ENCODE measurements at regions not wholly inside any gene's neighbourhood (a gene's known extent, or its start where the extent isn't known, plus 50 kb on each side); places are given as distances from the start of the nearest gene placed in this dataset.

DNA sequence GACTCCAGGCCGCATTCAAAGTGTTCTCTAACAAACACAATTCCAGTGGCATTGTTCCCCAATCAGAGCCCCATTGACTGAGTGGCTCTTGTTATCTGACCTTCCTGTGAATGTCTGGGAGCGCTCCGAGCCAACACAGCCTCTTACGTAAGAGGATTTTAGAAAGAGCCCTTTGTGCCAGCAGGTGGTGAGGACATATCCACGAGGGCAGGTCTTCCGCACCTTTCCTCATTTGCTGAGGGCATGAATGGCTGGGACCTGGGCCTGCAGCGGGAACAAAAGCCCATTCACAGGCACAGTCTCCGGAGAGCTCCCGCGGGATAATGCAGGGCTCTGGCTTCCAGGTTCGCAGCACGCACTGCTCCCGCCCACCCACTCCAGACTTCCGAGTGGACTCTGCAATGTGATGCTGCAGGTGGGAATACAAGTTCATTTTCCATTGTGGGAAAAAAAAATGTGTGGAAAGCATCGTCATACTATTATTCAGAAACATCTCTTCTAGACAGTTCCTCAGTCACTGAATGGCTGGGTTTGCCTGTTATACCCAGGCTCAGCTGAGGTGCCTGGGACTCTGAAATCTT is 295.0 kb upstream of the IGFBP3 start:
- DNase-seq (ENCODE audit: low read depth, low spot score) = no peak
- no peak overlapping the region for H3K4me3 ChIP-seq (ENCODE audit: low read depth, low read length)
- H3K27me3 ChIP-seq (ENCODE audit: control insufficient read depth, insufficient read depth, low read length) = no peaks in the 10 kb centered on the region
- H3K27ac ChIP-seq (ENCODE audit: low read depth, low read length) = no peak overlapping the region
- TF ChIP-seq, protein P1, sequence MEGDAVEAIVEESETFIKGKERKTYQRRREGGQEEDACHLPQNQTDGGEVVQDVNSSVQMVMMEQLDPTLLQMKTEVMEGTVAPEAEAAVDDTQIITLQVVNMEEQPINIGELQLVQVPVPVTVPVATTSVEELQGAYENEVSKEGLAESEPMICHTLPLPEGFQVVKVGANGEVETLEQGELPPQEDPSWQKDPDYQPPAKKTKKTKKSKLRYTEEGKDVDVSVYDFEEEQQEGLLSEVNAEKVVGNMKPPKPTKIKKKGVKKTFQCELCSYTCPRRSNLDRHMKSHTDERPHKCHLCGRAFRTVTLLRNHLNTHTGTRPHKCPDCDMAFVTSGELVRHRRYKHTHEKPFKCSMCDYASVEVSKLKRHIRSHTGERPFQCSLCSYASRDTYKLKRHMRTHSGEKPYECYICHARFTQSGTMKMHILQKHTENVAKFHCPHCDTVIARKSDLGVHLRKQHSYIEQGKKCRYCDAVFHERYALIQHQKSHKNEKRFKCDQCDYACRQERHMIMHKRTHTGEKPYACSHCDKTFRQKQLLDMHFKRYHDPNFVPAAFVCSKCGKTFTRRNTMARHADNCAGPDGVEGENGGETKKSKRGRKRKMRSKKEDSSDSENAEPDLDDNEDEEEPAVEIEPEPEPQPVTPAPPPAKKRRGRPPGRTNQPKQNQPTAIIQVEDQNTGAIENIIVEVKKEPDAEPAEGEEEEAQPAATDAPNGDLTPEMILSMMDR (IDR thresholded peaks at IDR 0.05; ENCODE audit: low read depth, low read length) = no peak
- H3K9me3 ChIP-seq (ENCODE audit: control insufficient read depth, insufficient read depth, low read length) = no peaks in the 10 kb centered on the region
- POLR2A ChIA-PET = no interaction called here
- CTCF ChIA-PET = no interaction called here

DNA sequence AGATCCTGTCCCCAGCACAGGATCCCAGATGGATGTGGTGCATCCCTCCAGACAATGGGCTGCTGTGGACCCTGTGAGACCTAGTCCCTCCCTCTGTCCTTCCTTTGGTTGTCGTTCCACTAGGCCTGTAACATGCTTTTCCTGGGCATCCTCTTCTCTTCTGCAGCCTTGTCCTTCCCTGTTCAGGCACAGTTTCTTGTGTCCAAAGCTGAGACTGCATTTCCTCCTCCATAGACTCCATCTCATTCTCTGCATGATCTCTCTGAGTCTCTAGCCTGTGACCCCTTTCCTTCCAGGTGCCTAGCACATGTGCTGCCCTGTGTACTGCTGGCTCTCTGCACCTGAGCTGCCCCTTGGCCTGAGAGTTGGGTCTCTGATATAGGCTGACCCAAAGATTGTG is 293.5 kb upstream of the IGFBP3 start:
- DNase-seq (ENCODE audit: low read depth, low spot score) = no peak
- Histone ChIP-seq H3K9me3 (ENCODE audit: control insufficient read depth, insufficient read depth, low read length) (no peaks in the 10 kb centered on the region), H3K27me3 (ENCODE audit: control insufficient read depth, insufficient read depth, low read length) (no peaks in the 10 kb centered on the region), H3K4me3 (ENCODE audit: low read depth, low read length) (no peak overlapping the region), H3K27ac (ENCODE audit: low read depth, low read length) (no peak overlapping the region)
- TF ChIP-seq, protein P1 (IDR thresholded peaks at IDR 0.05; ENCODE audit: low read depth, low read length) = no peak
- CTCF ChIA-PET = no interaction called here
- POLR2A ChIA-PET = no interaction called here

DNA sequence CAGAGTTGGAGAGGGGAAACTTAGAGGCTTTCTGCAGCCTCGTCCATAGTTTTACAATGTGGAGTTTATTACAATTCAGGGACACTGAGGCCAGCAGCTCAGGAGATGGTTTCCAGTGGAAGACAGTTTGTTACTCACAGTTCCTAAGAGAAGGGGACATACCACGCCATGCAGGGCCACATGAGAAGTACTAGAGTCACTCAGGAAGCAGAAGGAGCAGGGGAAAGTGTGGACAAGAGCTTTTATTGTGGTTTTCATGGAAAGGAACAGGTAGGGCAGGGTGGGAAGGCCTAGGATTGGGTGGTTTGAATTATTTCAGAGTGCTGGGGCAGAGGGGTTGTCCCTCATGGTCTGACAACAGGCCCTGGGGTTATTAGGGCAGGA is 292.1 kb upstream of the IGFBP3 start:
- CTCF ChIA-PET = interaction anchor here (0.6 kb wide), 1 partner anchor 22 kb away, joined by 4 read pairs; no protein-coding TSS in a partner anchor

DNA sequence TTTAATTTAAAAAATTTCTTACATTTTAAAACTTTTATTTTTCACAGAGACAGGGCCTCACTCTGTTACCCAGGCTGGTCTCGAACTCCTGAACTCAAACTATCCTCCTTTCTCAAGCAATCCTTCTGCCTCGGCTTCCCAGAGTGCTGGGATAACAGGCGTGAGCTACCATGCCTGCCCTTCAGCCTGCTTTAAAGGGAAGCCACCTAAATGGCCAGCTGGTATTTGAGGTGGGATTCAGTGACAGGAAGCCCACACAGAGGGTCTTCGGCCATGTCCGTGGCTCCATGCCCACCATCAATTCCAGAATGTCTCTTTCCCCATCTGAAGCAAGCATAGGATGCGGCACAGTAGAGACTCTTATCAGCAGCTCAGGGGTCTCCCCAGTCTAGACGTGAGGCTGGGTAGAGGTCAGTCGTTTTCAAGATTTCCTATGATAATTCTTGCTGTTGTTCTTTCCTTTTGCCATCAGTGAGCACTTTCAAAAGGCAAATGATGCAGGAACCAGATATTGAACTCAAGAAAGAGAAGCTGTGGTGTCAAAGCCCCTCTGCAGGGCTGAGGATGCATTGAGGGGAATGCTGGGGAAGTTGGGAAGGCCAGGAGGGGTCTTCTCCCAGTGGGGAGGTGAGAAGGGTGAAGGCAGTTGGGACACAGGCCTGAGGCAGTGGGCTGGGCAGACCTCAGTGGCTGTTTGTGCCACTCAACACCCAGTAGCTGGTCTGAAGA is 291.5 kb upstream of the IGFBP3 start:
- H3K9me3 ChIP-seq (ENCODE audit: control insufficient read depth, insufficient read depth, low read length) = no peaks in the 10 kb centered on the region
- no peaks in the 10 kb centered on the region for H3K27me3 ChIP-seq (ENCODE audit: control insufficient read depth, insufficient read depth, low read length)
- ChIA-PET POLR2A (no interaction called here), CTCF (interaction anchor here (0.6 kb wide), 1 partner anchor 23 kb away, joined by 4 read pairs; no protein-coding TSS in a partner anchor)
- H3K4me3 ChIP-seq (ENCODE audit: low read depth, low read length) = no peak overlapping the region
- TF ChIP-seq, protein P1 (IDR thresholded peaks at IDR 0.05; ENCODE audit: low read depth, low read length) = no peak
- DNase-seq (ENCODE audit: low read depth, low spot score) = no peak
- H3K27ac ChIP-seq (ENCODE audit: low read depth, low read length) = no peak overlapping the region

More for the DNA sequence above, 292.1 kb upstream of the IGFBP3 start:
- TF ChIP-seq, protein P1 (IDR thresholded peaks at IDR 0.05; ENCODE audit: low read depth, low read length) = no peak
- no peak overlapping the region for H3K27ac ChIP-seq (ENCODE audit: low read depth, low read length)
- no peak overlapping the region for H3K4me3 ChIP-seq (ENCODE audit: low read depth, low read length)
- no peaks in the 10 kb centered on the region for H3K9me3 ChIP-seq (ENCODE audit: control insufficient read depth, insufficient read depth, low read length)
- no peak for DNase-seq (ENCODE audit: low read depth, low spot score)
- no peaks in the 10 kb centered on the region for H3K27me3 ChIP-seq (ENCODE audit: control insufficient read depth, insufficient read depth, low read length)
- POLR2A ChIA-PET = no interaction called here

DNA sequence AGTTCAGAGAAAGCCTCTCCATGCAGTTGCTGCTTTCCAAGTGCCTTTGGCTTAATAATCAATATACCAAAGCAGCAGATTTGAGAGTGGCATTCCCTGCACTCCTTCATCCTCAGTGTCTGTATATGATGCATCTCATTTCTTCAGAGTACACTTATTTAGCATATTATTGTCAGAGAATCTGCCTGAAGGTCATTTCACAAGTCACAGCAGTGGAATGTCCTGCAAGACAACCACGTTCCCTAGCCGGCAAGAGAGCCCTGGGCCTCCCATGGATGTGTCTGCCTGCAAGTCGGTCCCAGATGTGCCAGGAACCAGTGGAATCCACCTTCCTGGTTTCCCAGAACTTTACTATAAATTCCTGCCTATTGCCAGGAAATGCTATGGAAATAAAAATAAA is 289.4 kb upstream of the IGFBP3 start:
- Histone ChIP-seq H3K9me3 (ENCODE audit: control insufficient read depth, insufficient read depth, low read length) (no peaks in the 10 kb centered on the region), H3K27ac (ENCODE audit: low read depth, low read length) (no peak overlapping the region), H3K27me3 (ENCODE audit: control insufficient read depth, insufficient read depth, low read length) (no peaks in the 10 kb centered on the region), H3K4me3 (ENCODE audit: low read depth, low read length) (no peak overlapping the region)
- ChIA-PET POLR2A (no interaction called here), CTCF (no interaction called here)
- no peak for DNase-seq (ENCODE audit: low read depth, low spot score)
- TF ChIP-seq, protein P1 (IDR thresholded peaks at IDR 0.05; ENCODE audit: low read depth, low read length) = no peak
